Panc1 (cell line): ENCODE measurements at regions not wholly inside any gene's neighbourhood (a gene's known extent, or its start where the extent isn't known, plus 50 kb on each side); places are given as distances from the start of the nearest gene placed in this dataset.

Experiments
- ATAC-seq: fragments of 200-7000 bp; cut with Tn5 transposase; 2 replicates; pipeline ENCODE4 v1.9.1; 2020; ENCODE audit warnings: mild to moderate bottlenecking, moderate library complexity
- BruUV-seq: library from RNA; stranded (reverse); fragments of 400-500 nt; replicated peaks from 2 replicates; lab custom pipeline; 2021; lab: Mats Ljungman, UMichigan
- CTCF ChIA-PET: fragments of 300-600 bp; sonication (Branson Sonifier 250); formaldehyde crosslinking; loops from one replicate; lab custom pipeline; 2022; ENCODE audit warnings: antibody characterized with exemption; lab: Charles Lee
- POLR2A ChIA-PET: fragments of 300-600 bp; sonication (Branson Sonifier 250); formaldehyde crosslinking; loops from one replicate; lab custom pipeline; 2022; ENCODE audit warnings: antibody characterized with exemption; lab: Charles Lee
- DNase-seq: peaks from one replicate; pipeline ENCODE4 v3.0.0-alpha.2; 2010; ENCODE audit warnings: low read depth, low spot score
- H3K27ac ChIP-seq: 2 replicates; pipeline ENCODE4 v1.5.1; 2011; ENCODE audit warnings: mild to moderate bottlenecking, low read length, inconsistent platforms
- H3K27me3 ChIP-seq: fragments of 200-500 bp; sonication (Bioruptor generic); 2 replicates; pipeline ENCODE4 v1.6.0; 2014; ENCODE audit warnings: low read length, inconsistent platforms; ENCODE audit not compliant: control insufficient read depth, insufficient read depth
- H3K36me3 ChIP-seq: fragments of 200-500 bp; sonication (Bioruptor generic); 2 replicates; pipeline ENCODE4 v1.5.1; 2014; ENCODE audit warnings: inconsistent platforms, mild to moderate bottlenecking, low read length, moderate library complexity; ENCODE audit not compliant: control insufficient read depth, insufficient read depth
- H3K4me1 ChIP-seq: 2 replicates; pipeline ENCODE4 v1.5.1; 2011; ENCODE audit warnings: inconsistent platforms, mild to moderate bottlenecking, low read length, moderate library complexity; ENCODE audit not compliant: control insufficient read depth, insufficient read depth
- H3K4me3 ChIP-seq, 2 experiments: 2 replicates each; pipeline ENCODE4 v1.5.1; 2011 to 2012; ENCODE audit warnings: low read depth in 2 of 2, low read length in 2 of 2, mild to moderate bottlenecking in 2 of 2, inconsistent platforms in 1 of 2, moderate library complexity in 1 of 2
- H3K9me3 ChIP-seq: fragments of 200-500 bp; sonication (Bioruptor generic); 2 replicates; pipeline ENCODE4 v1.5.1; 2014; ENCODE audit warnings: low read depth, mild to moderate bottlenecking, inconsistent platforms, low read length, moderate library complexity; ENCODE audit not compliant: control insufficient read depth, insufficient read depth
- POLR2AphosphoS5 ChIP-seq: IDR thresholded peaks from 2 replicates; pipeline ENCODE4 v1.6.1; 2012; ENCODE audit warnings: mild to moderate bottlenecking, low read depth, low read length, moderate library complexity
- REST ChIP-seq, 2 experiments: IDR thresholded peaks; 2 replicates each; pipeline ENCODE4 v1.6.1; 2011 to 2012; ENCODE audit warnings: low read depth in 2 of 2, control low read depth in 1 of 2, low read length in 1 of 2, mild to moderate bottlenecking in 1 of 2, moderate library complexity in 1 of 2; ENCODE audit not compliant: insufficient read depth in 1 of 2
- SIN3A ChIP-seq: IDR thresholded peaks from 2 replicates; pipeline ENCODE4 v1.6.1; 2012; ENCODE audit warnings: low read depth, mild to moderate bottlenecking, low read length, moderate library complexity, borderline replicate concordance; ENCODE audit not compliant: insufficient read depth
- TCF7L2 ChIP-seq: IDR thresholded peaks from 2 replicates; pipeline ENCODE4 v1.6.1; 2011; ENCODE audit warnings: mild to moderate bottlenecking, low read depth, low read length, inconsistent platforms
- in situ Hi-C: cut with HindIII; loops from 2 replicates; pipeline ENCODE4 v1.10.0; 2016; ENCODE audit warnings: low sequenced_read_pairs, low pct_unique_long_range_greater_than_20kb
- intact Hi-C: fragments of 100-400 bp; cut with micrococcal nuclease; formaldehyde crosslinking; loops from one replicate; pipeline ENCODE4 v1.10.0; 2022; ENCODE audit not compliant: unreplicated experiment
- TF ChIP-seq, protein P1 (sequence below): fragments of 450-650 bp; IDR thresholded peaks from 2 replicates; pipeline ENCODE4 v1.5.1; 2017; ENCODE audit warnings: mild to moderate bottlenecking

DNA sequence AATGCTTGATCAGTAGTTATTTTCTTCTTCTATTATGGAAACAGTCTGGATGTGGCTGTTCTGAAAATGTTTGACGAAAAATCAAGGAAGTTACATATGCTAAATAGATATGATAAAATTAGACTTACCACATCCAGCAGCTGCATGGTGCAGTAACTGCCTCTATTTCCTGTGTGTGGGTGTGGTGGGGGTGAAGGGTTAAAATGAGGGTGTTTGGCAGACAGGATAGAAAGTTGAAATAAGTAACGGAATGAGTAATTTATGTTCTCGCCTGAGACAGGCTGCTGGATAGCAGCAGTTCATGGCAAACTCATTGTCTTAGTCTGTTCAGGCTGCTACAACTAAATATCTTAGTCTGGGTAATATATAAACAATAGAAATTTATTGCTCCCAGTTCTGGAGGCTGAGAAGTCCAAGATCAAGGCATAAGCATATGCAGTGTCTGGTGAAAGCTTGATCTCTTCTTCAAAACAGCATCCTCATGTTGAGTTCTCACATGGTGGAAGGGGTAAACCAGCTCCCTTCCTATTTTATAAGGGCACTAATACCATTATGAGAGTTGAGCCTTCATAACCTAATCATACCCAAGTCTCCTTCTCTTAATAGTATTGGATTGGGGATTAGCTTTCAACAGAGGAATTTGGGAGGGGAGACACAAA lies 1248.9 kb downstream of the SLITRK5 start:
- Histone ChIP-seq H3K4me1 (no peaks in the 10 kb centered on the region), H3K36me3 (no peaks in the 10 kb centered on the region), H3K9me3 (no peaks in the 10 kb centered on the region), H3K27ac (no peak overlapping the region), H3K27me3 (no peaks in the 10 kb centered on the region), H3K4me3 (no peak overlapping the region)
- intact Hi-C loops (no loop called here), in situ Hi-C loops (no loop called here)
- ATAC-seq (no peak), DNase-seq (no peak)
- BruUV-seq, result no TSS peak
- TF ChIP-seq, protein P1, sequence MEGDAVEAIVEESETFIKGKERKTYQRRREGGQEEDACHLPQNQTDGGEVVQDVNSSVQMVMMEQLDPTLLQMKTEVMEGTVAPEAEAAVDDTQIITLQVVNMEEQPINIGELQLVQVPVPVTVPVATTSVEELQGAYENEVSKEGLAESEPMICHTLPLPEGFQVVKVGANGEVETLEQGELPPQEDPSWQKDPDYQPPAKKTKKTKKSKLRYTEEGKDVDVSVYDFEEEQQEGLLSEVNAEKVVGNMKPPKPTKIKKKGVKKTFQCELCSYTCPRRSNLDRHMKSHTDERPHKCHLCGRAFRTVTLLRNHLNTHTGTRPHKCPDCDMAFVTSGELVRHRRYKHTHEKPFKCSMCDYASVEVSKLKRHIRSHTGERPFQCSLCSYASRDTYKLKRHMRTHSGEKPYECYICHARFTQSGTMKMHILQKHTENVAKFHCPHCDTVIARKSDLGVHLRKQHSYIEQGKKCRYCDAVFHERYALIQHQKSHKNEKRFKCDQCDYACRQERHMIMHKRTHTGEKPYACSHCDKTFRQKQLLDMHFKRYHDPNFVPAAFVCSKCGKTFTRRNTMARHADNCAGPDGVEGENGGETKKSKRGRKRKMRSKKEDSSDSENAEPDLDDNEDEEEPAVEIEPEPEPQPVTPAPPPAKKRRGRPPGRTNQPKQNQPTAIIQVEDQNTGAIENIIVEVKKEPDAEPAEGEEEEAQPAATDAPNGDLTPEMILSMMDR, result no peak
- no peak for TF ChIP-seq TCF7L2
- TF ChIP-seq REST (IDR thresholded peaks at IDR 0.05; ENCODE audit: insufficient read depth in 1 of 2, low read depth in 2 of 2, low read length in 1 of 2), result no peak
- TF ChIP-seq SIN3A, result no peak
- no peak for TF ChIP-seq POLR2AphosphoS5
- ChIA-PET POLR2A (no interaction called here), CTCF (no interaction called here)

DNA sequence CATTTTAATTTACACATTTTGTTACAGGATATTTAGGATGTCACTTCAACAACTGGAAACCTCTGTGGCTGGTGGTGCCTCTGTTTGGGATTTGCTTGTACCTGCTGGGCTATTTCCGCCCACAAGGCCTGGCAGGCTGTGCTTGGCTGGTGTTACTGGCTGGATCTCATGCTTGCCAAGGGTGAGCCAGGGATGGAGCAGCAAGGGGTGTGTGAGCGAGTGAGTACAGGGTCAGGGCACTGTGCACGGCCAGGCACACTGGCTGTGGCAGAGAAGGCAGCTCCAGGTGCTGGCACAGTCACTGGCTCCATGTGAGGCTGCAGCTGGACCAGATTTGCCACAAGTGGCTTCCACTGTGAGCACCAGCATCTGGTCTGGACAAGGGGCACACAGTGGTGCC lies 1254.8 kb downstream of the SLITRK5 start:
- Histone ChIP-seq H3K36me3 (no peaks in the 10 kb centered on the region), H3K4me1 (no peaks in the 10 kb centered on the region), H3K4me3 (no peak overlapping the region), H3K9me3 (no peaks in the 10 kb centered on the region), H3K27me3 (no peaks in the 10 kb centered on the region), H3K27ac (no peak overlapping the region)
- DNase-seq (no peak), ATAC-seq (no peak)
- ChIA-PET CTCF (no interaction called here), POLR2A (no interaction called here)
- no peak for TF ChIP-seq POLR2AphosphoS5
- intact Hi-C loops, result no loop called here
- in situ Hi-C loops, result no loop called here
- BruUV-seq, result no TSS peak

DNA sequence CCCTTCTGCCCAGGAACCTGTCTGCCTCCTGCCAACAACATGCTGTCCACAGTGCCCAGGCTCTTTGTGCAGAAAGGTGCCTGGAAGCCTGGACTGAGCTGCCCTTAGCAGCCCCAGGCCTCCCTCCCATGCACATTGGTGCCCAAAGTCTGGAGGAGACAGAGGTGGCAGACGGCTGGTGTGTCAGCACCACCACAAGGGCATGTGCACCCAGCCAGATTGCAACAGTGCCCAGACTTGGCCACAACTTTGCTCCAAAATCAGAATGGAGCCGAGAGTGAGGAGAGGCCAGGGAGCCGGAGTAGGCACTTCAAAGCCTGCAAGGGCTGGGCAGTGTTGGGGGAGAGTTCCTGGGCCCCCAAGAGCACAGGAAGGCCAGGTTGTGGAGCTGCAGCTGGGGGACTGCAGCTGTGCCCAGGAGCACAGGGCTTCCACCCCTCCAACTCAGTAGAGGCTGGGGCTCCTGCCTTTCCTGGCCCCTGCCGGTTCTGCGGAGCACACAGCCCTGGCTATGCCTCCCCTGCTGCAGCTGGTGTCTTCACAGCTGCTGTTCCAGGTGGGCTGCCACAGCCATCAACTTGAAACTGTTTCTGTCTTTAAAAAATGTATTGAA lies 1255.8 kb downstream of the SLITRK5 start:
- BruUV-seq, result no TSS peak
- no peak for ATAC-seq
- H3K27ac ChIP-seq, result no peak overlapping the region
- ChIA-PET POLR2A (no interaction called here), CTCF (no interaction called here)
- no peak overlapping the region for H3K4me3 ChIP-seq
- no peaks in the 10 kb centered on the region for H3K36me3 ChIP-seq
- in situ Hi-C loops, result no loop called here
- H3K9me3 ChIP-seq, result no peaks in the 10 kb centered on the region
- no peak for DNase-seq
- H3K4me1 ChIP-seq, result no peaks in the 10 kb centered on the region
- TF ChIP-seq, protein P1, result no peak
- TF ChIP-seq TCF7L2, result no peak
- no peak for TF ChIP-seq SIN3A
- TF ChIP-seq REST (IDR thresholded peaks at IDR 0.05; ENCODE audit: insufficient read depth in 1 of 2, low read depth in 2 of 2, low read length in 1 of 2), result no peak
- TF ChIP-seq POLR2AphosphoS5, result no peak
- intact Hi-C loops, result no loop called here
- no peaks in the 10 kb centered on the region for H3K27me3 ChIP-seq
